IPS DF 4.7 (cell line): ENCODE measurements at regions not wholly inside any gene's neighbourhood (a gene's known extent, or its start where the extent isn't known, plus 50 kb on each side); places are given as distances from the start of the nearest gene placed in this dataset.
"Not testable (repeated sequence)": the region's sequence is repeated elsewhere in the genome, so short reads cannot be mapped to it uniquely, and the experiment has no call there.

Experiments used
- DNase-seq: peaks from one replicate; pipeline ENCODE4 v3.0.0-alpha.2; 2013; ENCODE audit warnings: low spot score; ENCODE audit errors: extremely low read depth

DNA sequence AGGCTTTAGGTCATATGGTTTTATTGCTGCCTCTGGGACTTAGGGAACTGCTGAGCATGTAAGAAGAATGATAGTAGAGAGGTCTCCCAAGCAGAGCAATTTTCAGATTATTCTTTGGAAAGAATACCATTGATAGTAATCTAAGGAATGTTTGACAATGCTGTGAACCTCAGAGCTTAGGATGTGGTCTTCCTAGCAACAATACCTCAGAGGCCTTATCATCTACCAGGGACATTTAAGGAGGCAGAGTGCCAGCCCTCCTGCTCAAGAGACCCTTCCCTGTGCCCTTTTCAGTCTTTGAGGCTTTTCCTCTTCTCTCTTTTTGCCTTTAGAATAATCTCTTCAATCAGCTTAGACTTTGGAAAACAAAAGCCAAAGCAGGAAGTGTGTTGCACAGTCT lies 272.1 kb downstream of the OXSM start:
- DNase-seq, result no peak

DNA sequence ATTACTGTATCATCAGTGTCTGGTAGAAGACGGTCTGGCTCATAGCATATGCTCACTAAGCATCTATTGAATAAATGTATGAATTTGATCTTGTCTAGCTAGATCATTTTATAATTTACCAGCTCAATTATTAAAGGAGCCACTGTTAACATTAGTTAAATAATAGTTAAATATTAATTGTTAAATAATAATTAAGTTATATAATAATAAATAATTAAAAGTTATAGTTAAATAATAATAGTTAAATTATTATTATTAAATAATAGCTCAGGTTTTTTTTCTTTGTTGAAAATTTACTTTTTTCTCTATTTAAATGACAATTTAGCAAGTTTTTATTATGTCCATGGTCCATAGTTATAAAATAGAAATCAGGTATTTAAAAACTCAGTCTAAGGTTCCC lies 274.4 kb downstream of the OXSM start:
- DNase-seq, result no peak

DNA sequence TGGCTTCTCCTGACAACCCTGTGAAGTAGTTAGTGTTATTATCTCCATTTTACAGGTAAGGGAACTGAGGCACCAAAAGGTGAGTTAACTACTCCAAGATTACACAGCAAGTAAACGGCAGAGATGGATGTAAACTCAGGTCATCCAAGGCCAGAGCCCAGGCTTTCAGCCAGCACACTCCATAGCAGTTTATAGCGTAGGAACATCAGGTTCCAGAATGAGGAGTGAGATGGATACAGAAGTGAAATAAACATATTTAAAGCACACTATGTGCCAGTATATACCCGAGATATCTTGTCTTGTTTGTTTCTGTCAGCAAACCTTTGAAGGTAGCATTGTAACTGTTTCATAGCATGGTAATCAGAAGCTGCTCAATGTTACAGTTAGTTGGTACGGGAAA lies 279.0 kb downstream of the OXSM start:
- no peak for DNase-seq

DNA sequence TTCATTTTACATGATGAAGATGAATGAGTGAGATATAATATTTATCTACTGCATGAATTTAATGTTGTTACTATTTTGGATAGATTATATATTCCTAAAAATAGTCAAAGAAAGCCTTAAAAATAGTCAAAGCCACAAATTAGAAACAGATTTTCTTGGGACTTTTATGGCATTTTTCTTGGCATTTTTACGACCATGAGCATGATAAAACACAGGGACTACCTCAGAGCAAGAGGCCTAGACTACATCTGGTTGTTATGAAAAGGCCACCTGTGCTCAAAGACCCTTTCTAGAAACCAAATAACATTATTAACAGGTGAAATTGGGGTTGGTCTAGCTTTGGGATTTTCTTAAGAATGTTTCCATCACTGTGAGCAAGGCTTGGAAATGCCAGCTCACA lies 281.0 kb downstream of the OXSM start:
- no peak for DNase-seq

DNA sequence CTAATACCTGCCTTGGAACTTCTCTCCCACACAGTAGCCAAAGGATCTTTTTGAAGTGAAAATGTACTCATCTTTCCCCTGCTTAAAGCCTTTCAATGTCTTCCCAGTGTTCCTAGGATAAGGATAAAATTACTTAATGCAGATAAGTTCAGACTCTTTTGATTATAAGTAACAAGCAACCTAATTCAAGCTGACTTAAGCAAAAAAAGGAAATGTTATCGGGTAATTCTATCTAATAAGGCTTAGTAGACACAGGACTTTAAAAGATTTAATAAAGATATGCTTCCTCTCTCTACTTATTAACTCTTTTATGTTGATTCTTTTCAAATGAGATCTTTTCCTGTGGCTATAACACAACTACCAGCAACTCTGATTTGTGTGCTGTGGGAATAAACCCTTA lies 284.2 kb downstream of the OXSM start:
- DNase-seq, result no peak

DNA sequence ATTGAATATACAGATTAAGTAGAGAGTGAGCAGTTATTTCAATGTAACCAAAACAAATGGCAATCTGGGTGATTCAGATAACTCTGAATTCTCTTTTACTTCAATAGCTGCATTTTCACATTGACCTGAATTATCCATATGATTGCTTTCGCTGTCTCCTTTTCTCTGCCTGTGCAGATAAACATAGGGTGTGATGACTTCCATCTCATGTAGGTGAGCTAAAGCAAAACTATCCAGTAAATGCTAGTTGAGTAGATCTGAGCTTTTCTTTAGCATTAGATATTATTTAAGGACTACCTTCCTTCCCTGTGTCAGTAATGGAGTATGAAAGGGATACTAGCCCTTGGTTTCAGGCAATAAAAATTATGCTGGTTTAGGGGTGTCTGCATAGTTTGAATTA lies 288.6 kb downstream of the OXSM start:
- no peak for DNase-seq

DNA sequence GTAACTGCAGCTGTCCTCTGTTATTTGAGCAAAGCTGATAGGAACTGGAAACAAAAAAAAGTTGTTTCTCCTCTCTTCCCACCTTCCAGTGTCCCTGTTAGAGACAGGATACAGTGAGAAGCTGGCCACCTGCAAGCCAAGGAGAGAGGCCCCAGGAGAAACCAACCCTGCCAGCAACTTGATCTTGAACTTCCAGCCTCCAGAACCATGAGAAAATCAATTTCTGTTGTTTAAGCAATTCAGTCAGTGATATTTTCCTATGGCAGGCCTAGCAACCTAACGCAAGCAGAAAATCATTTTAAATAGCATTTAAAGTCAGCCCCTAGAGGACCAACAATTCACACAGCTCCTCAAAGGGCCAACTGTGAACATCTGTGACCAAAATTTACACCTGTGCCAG lies 291.3 kb downstream of the OXSM start:
- no peak for DNase-seq

DNA sequence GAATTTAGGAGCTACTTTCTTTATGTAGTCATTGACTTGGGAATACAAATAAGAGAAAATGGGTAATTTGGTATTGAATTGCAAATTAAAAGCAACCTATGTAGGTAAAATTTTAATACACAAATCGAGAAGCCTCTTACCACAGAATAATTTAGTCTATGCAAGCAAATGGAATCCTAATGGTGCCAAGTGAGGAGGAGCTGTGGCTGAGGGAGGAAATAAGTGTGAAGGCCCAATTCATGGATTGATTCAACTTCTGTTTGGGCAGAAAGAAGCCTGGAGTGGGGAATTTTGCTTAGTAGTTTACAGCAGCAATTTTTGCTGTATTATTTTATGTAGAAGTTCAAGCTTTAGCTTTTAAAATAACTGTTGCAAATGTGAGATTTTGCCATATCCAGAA lies 291.9 kb downstream of the OXSM start:
- DNase-seq, result no peak

DNA sequence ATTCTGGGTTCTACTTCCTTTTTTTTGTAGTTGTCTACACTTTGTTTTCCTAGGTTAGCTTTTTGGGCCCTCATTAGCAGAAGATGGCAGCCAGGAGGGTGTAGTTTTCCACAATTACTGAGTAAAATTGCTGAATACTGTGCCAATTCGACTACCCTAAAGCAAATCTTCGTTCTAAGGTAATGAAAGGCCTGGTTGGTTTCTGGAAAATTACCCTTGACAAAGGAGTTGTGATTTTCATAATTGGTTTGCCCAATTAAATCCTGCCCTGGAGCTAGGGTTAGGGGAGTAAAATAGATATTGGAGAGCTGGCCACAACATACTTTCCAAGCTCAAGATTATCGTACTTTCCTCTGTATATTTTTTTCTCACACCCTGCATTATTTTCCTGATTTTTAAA lies 293.0 kb downstream of the OXSM start:
- DNase-seq, result no peak

DNA sequence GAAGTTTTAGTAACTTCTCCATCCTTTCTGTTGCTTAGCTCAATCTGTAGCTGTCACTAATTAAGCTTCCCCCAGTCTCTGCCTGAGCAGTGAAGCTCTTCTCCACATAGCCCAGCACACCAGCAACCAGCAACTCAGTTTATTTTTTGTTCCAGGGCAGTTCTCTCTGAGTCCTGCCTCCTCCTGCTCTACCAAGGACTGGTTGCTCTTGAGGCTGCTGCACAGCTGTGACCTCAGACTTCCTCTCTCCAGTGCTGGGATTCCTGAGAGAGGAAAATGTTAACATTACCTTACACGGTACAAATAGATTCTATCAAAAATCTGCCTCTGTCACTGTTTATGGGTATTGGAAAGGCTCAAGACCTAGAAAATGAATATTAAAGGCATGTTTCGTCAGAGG lies 294.7 kb downstream of the OXSM start:
- DNase-seq, result no peak

DNA sequence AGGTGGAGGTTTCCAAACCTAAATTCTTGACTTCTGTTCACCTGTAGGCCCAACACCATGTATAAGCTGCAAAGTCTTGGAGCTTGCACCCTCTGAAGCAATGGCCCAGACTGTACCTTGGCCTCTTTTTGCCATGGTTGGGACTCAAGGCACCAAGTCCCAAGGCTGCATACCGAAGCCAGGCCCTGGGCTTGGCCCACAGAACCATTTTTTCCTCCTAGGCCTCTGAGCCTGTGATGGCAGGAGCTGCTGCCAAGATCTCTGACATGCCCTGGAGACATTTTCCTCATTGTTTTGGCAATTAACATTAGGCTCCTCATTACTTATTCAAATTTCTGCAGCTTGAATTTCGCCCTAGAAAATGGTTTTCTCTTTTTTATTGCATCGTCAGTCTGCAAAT lies 297.9 kb downstream of the OXSM start:
- DNase-seq, result no peak

DNA sequence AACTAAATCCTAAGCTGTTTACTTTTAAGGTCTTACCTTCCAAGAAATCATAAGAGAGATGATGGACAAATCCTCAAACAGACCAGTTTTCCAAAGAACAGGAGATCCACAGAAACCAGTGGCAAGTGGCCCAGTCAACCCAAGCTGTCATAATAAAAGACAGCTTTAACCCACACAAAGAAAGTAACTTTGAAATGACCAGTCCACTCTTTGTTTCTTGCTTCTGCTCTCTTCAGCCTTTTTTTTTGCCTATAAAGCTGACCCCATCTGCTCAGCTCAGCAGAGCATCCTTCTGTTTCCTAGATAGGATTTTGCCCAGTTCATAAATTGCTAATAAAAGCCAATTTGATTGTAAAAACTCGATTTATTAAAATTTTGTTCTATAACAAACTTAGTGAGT lies 299.4 kb downstream of the OXSM start:
- DNase-seq, result no peak

DNA sequence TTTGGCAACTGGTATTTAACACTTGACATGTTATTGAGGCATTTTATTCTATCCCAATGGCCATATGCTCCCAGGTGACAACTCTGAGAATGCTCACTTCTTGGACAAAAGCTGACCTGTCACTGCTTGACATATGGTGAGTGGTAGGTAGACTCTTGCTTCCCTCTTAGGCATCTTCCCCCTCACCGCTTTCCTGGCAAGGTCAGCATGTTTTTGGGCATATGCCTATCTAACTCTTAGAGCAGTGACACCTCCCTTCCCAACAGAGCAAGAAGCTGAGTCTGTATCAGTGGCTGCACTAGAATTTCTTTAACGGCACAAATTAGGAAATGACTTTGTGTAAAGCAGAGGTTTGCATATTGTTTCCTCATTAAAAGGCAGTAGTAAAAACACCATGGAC lies 300.7 kb downstream of the OXSM start:
- DNase-seq, result no peak

DNA sequence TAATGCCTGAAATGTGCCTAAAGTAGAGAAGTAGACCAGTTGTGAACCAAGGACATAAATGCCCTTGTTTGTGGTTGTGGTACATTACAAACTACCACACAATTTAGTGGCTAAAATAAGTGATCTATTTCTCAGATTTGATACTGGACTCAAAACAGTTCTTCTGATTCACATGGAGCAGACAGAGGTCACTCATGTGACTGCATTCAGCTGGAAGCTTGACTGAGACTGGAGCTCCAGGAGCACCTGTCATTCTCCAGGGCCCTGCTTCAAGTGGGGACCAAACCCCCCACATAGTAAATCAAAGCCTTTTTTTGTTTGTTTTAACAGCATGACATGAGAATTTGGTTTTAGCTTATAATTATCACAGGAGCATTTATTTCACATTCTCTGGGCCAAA lies 301.2 kb downstream of the OXSM start:
- no peak for DNase-seq

DNA sequence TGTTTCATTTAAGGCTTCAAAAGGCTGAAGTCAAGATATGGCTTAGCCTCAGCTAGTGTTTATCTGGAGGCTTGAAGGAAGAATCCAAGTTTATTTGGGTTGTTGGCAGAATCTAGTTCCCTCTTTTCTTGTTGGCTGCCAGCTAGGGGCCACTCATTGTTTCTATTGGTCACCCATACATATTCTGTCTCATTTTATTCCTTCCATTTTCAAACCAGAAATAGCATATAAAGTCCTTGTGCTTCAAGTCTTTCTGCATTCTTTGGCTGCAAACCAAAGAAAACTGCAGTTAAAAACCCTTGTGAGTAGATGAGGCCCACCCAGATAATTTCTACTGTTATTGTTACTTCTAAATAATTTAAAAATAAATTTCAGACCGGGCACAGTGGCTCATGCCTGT lies 301.7 kb downstream of the OXSM start:
- no peak for DNase-seq

DNA sequence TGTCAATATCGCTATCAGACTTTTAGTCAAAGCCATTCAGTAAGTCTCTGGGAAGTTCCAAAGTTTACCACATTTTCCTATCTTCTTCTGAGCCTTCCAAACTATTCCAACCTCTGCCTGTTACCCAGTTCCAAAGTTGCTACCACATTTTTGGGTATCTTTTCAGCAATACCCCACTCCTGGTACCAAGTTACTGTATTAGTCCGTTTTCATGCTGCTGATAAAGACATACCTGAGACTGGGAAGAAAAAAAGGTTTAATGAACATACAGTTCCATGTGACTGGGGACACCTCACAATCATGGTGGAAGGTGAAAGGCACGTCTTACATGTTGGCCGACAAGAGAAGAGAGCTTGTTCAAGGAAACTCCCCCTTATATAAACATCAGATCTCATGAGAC lies 307.2 kb downstream of the OXSM start:
- not testable (repeated sequence) for DNase-seq

DNA sequence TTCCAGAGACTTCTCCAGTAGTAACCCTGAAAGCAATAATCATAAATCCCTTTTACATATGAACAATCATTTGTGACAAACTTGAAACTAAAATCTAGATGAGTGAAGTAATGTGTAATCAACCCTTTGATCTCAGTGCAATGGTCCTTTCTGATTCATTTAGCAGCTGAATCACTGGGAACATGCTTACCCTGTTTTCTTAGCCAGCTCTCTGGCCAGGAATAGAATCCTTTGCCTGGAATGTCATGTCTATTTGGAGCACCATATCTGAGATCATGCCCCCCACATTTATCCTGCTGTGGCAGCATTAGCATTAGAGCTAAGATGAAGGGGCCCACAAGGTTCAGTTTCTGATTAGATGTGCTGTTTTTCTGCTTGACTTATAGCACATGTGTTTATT lies 309.8 kb downstream of the OXSM start:
- no peak for DNase-seq

DNA sequence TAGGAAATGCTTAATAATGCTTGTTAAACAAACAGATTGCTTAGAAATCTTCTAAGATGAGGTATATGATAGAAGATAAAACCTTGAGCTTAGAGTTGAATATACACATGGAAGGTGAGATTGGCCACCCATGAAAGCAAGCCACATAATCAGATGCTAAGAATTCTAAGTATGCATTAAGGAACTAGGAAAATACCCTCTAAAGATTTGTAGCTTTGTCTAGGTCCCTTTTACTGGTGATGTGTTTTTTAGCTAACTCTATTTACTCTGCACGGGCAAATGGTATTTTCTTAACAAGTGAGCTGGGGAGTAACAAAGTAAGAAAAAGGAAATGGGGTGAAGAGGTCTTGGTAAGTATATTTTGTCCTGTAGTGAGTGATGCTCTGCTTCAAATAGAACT lies 310.3 kb downstream of the OXSM start:
- no peak for DNase-seq

DNA sequence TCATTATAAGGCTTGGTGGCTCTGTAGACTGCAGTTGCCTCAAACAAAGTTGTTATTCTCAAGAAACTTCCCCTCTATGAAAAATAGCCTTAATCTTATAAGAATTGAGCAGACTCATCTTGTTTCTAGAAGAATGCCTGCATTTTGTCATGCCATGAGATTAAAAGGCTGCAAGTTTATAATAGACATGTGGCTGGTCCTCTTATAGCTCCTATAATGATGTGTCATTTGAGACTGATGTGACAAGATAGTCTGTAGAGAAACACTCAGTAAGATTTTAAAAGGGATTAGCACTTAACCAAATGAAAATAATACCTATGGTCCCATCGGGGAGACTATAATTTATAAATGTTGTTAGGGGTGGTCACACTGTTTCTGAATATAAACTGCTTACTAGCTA lies 312.5 kb downstream of the OXSM start:
- DNase-seq, result no peak

DNA sequence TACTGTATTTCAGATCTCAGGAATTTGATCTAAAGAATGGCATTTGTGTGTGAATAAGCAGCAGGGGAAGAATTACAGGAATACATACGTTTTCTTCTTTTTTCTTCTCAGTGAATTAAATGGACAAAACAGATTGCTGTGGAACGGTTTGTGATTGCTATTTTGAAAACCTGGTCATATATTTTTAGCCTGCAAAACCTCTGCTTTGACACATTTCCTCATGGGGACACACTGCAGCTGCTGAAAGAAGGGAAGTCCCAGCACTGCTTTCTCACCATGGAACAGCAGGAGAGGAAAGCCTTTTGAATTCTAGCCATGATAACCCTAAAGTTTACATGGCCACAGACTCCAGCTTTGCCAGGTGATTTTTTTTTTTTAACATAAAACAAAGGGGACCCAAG lies 315.0 kb downstream of the OXSM start:
- DNase-seq, result no peak

DNA sequence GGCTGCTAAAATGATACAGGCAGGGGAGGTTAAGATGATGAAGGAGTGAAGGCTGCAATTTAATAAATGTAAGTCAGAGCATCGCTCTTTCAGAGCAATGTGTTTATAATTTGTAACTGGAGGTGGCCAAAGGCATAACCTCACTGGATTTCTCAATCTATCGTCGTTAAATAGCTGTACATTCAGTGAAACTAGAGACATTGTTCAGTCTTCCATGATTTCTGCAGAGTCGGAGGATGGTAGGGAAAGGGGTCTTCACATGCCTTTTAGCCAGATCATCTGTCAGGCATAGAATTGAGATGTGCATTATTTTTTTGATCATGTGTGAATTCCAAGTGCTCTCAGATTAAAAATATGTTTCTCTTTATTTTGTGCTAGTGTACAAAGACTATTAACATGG lies 315.4 kb downstream of the OXSM start:
- DNase-seq, result no peak

DNA sequence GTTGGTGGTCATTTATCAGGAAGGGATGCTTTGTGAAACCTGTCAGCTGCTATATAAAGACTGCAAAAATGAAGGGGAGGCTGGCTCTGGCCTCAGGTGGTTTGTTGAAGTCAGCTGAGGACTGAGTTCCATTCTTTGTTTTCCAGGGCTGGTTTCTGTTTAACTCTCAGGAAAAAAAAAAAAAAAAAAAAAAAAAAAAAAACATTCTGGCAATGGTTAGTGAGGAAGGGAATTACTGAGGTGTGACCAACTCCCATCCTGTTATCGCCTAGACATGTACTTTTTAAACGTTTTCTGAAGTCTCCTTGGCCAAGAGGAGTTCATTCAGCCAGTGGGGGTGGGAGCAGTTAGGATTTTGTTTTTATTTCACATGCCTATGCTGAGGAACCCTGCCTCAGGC lies 316.3 kb downstream of the OXSM start:
- DNase-seq, result no peak

DNA sequence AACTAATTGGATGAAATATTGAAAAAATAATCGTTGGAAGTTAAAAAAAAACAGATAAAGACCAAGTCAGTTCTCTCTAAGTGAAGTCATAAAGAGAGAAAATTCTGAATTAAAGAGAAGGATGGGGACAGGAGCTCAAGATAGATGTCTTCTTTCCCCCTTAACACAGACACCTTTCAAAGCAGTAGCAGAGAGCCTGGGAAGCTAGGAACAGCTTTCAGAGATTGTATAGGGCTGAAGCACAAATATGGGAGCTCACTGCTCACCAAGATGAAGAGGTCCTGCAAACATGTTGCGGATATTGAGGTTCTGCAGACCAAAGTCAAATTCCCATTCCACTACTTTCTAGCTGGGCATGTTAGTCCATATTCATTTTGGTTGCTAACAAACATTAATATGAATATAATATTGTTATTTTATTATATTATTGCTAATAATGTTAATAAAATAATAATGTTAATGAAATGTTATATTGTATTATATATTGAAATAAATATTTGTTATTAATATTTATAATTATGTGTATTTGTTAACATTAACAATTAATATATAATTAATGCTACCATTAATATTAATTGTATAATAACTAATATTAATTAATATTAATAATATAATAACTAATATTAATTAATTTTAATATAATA lies 319.1 kb downstream of the OXSM start:
- DNase-seq, result no peak

DNA sequence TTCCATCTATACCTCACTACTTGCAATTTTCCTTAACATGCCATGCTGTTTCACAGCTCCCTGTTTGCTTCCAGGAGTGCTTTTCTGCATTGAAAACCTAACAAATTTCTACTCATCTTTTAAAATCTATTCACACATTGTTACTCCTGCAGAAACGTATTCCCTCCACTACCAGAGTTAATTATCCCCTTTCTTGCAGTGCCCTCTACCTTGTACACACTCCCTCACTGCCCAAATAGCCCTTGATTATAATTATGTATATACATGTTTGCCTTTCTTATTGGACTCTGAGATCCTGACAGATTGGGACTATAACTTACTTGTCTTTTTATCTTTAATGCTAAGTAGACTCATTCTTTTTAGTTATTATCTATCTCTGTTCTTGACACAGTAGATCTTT lies 325.0 kb downstream of the OXSM start:
- DNase-seq, result no peak
